ENCODE measurements at regions not wholly inside any gene's neighbourhood (a gene's known extent, or its start where the extent isn't known, plus 50 kb on each side); places are given as distances from the start of the nearest gene placed in this dataset.

DNA sequence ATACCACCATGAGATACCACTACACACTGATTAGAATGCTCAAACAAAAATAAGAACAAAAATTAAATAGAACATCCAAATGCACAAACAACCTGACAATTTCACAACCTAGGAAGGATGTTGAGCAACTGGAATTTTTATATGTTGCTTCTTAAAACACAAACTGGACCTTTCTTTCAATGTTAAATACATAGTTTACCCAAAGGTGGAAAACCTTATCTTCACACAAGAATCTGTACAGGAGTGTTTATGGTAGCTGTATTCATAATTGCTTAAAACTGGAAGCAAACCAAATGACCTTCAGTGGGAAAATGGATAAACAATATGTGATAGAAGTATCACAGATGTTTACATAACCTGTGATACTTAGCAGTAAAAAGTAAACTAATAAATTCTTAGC lies 573.8 kb downstream of the MAGEB5 start:
- Histone ChIP-seq H3K36me3 (no peaks in the 10 kb centered on the region), H3K27ac (no peak overlapping the region), H3K9me3 (no peaks in the 10 kb centered on the region), H3K27me3 (no peaks in the 10 kb centered on the region), H3K4me1 (ENCODE audit: insufficient read depth) (no peaks in the 10 kb centered on the region), H3K4me3 (no peak overlapping the region)
- TF ChIP-seq POLR2A (IDR thresholded peaks at IDR 0.05) (no peak), EP300 (IDR thresholded peaks at IDR 0.05) (no peak)
- TF ChIP-seq, protein P1, sequence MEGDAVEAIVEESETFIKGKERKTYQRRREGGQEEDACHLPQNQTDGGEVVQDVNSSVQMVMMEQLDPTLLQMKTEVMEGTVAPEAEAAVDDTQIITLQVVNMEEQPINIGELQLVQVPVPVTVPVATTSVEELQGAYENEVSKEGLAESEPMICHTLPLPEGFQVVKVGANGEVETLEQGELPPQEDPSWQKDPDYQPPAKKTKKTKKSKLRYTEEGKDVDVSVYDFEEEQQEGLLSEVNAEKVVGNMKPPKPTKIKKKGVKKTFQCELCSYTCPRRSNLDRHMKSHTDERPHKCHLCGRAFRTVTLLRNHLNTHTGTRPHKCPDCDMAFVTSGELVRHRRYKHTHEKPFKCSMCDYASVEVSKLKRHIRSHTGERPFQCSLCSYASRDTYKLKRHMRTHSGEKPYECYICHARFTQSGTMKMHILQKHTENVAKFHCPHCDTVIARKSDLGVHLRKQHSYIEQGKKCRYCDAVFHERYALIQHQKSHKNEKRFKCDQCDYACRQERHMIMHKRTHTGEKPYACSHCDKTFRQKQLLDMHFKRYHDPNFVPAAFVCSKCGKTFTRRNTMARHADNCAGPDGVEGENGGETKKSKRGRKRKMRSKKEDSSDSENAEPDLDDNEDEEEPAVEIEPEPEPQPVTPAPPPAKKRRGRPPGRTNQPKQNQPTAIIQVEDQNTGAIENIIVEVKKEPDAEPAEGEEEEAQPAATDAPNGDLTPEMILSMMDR (IDR thresholded peaks at IDR 0.05): no peak
- intact Hi-C loops (cut with DNase I): no loop called here
- no peak for DNase-seq

DNA sequence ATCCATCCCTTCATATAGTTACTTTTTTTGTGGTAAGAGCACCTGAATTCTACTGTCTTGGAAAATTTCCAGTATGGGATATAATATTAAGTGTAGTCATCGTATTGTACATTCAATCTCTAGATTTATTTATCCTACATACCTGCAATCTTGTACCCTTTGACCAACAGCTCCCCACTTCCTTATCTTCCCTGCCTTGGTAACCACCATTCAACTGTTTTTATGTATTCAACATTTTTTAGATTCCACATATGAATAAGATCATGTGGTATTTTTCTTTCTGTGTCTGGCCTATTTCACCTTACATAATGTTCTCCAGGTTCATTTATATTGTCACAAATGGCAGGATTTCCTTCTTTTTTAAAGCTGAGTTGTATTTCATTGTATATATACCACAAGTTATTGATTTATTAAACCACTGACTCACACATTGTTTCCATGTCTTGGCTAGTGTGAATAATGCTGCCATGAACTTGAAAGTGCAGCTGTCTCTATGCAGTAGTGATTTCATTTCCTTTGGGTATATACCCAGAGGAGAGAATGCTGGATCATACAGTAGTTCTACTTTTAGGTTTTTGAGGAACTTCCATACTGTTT lies 572.5 kb downstream of the MAGEB5 start:
- TF ChIP-seq EP300 (IDR thresholded peaks at IDR 0.05): no peak
- no peak for TF ChIP-seq POLR2A (IDR thresholded peaks at IDR 0.05)
- TF ChIP-seq, protein P1 (IDR thresholded peaks at IDR 0.05): no peak
- WGBS, 3 donors: 63 to 71% (median 70%) methylated on average over 1 of the region's 1 CpG
- H3K4me1 ChIP-seq (ENCODE audit: insufficient read depth): no peaks in the 10 kb centered on the region
- no peak overlapping the region for H3K27ac ChIP-seq
- no peak overlapping the region for H3K4me3 ChIP-seq
- no peaks in the 10 kb centered on the region for H3K27me3 ChIP-seq
- intact Hi-C loops (cut with DNase I): no loop called here
- no peaks in the 10 kb centered on the region for H3K9me3 ChIP-seq
- no peak for DNase-seq
- H3K36me3 ChIP-seq: no peaks in the 10 kb centered on the region

DNA sequence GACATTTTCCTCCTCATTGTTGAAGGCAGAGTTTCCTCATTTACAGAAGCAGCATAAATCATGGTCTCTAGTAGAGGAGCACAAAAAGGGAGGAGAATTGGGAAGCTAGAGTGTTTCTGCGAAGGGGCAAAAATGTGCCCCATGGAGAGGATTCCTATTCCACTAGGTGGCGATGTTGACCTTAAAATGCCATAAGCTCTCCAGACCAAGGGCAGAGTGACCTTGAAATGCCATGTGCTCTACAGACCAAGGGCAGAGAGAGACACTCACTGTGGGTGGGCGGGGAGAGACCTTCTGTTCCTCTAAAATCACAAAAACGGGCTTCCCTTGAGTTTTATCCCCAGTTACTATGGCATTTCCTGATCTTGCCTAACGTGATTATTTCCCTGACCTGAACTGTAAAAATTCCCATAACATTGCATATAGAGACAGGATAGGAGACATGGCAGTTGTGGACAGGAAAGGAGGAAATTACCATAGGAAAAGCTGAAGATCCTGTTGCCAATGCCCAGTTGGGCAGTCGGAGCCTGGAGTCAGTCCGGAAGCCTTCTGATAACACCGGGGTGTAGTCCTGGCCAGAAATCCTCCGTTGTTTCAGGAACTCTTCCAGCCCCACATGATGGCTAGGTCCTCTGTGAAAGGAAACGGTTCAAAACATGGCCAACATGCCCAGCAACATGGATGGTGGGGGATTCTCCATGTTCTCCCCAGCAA lies 567.7 kb downstream of the MAGEB5 start:
- H3K4me3 ChIP-seq: no peak overlapping the region
- WGBS, 3 donors: 48 to 60% (median 49%) methylated on average over 10 of the region's 10 CpGs
- TF ChIP-seq, protein P1 (IDR thresholded peaks at IDR 0.05): no peak
- TF ChIP-seq POLR2A (IDR thresholded peaks at IDR 0.05) (no peak), EP300 (IDR thresholded peaks at IDR 0.05) (no peak)
- H3K36me3 ChIP-seq: no peaks in the 10 kb centered on the region
- no peaks in the 10 kb centered on the region for H3K9me3 ChIP-seq
- intact Hi-C loops (cut with DNase I): no loop called here
- no peaks in the 10 kb centered on the region for H3K4me1 ChIP-seq (ENCODE audit: insufficient read depth)
- DNase-seq: no peak
- H3K27ac ChIP-seq: no peak overlapping the region
- H3K27me3 ChIP-seq: no peaks in the 10 kb centered on the region

DNA sequence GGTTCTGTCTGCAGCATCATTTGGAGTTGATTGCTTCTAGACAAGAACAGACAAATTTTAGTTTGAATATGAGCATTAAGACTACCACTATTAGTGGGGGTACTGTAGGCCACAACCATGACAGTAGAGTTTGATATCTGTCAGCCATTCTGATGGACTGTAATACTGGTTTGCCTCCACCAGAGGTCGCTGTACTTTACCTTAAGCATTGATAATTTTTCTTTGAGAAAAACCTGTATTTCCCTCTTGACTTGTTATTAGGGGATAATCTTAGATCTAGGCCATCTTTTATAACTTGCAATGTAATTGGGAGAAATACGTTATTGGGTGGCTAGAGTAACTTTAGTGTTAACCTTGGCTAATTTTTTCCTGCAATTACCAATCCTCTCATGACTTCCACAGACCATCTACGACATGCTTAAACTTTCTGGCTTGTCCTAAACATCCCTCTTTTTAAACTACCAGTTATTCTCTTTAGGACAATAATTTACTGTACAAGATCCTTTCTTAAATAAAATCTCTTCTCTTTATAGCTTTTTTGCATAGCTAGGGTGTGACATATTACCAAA lies 562.4 kb downstream of the MAGEB5 start:
- intact Hi-C loops (cut with DNase I): no loop called here
- TF ChIP-seq, protein P1 (IDR thresholded peaks at IDR 0.05): no peak
- TF ChIP-seq POLR2A (IDR thresholded peaks at IDR 0.05): no peak
- TF ChIP-seq EP300 (IDR thresholded peaks at IDR 0.05): no peak
- Histone ChIP-seq H3K36me3 (no peaks in the 10 kb centered on the region), H3K4me3 (no peak overlapping the region), H3K9me3 (no peaks in the 10 kb centered on the region), H3K27me3 (no peaks in the 10 kb centered on the region), H3K4me1 (ENCODE audit: insufficient read depth) (no peaks in the 10 kb centered on the region), H3K27ac (no peak overlapping the region)
- no peak for DNase-seq
- WGBS, 3 donors: 61 to 74% (median 61%) methylated on average over 3 of the region's 3 CpGs
